ENCODE measurements at regions not wholly inside any gene's neighbourhood (a gene's known extent, or its start where the extent isn't known, plus 50 kb on each side); places are given as distances from the start of the nearest gene placed in this dataset.

DNA sequence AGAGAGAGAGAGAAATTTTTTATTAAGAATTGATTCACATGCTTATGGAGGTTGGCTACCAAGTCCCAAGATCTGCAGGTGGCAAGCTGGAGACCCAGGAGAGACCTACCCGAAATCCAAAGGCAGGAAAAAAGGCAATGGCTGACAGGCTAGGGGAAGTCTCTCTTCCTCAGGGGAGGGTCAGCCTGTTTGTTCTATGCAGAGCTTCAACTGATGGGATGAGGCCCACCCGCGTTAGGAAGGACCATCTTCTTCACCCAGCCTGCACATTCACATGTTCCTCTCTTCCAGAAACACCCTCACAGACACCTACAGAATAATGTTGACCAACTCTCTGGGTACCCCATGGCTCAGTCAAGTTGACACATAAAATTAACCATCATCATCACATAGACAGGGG, 65.3 kb upstream of the SERP2 start:
- peaks cover 0 to 4% of the 10 kb centered on the region in 2 experiments for H3K4me1 ChIP-seq (ENCODE audit: control insufficient read depth in 1 of 2, insufficient read depth in 1 of 2, low read depth in 1 of 2, low read length in 1 of 2)
- H3K36me3 ChIP-seq: no peaks in the 10 kb centered on the region
- TF ChIP-seq, protein P1, sequence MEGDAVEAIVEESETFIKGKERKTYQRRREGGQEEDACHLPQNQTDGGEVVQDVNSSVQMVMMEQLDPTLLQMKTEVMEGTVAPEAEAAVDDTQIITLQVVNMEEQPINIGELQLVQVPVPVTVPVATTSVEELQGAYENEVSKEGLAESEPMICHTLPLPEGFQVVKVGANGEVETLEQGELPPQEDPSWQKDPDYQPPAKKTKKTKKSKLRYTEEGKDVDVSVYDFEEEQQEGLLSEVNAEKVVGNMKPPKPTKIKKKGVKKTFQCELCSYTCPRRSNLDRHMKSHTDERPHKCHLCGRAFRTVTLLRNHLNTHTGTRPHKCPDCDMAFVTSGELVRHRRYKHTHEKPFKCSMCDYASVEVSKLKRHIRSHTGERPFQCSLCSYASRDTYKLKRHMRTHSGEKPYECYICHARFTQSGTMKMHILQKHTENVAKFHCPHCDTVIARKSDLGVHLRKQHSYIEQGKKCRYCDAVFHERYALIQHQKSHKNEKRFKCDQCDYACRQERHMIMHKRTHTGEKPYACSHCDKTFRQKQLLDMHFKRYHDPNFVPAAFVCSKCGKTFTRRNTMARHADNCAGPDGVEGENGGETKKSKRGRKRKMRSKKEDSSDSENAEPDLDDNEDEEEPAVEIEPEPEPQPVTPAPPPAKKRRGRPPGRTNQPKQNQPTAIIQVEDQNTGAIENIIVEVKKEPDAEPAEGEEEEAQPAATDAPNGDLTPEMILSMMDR (IDR thresholded peaks at IDR 0.05): no peak
- H3K27ac ChIP-seq: no peak overlapping the region
- H3K4me3 ChIP-seq (ENCODE audit: low read depth in 1 of 2, low read length in 1 of 2): no peak overlapping the region
- H3K9me3 ChIP-seq: no peaks in the 10 kb centered on the region
- no peaks in the 10 kb centered on the region for H3K27me3 ChIP-seq

DNA sequence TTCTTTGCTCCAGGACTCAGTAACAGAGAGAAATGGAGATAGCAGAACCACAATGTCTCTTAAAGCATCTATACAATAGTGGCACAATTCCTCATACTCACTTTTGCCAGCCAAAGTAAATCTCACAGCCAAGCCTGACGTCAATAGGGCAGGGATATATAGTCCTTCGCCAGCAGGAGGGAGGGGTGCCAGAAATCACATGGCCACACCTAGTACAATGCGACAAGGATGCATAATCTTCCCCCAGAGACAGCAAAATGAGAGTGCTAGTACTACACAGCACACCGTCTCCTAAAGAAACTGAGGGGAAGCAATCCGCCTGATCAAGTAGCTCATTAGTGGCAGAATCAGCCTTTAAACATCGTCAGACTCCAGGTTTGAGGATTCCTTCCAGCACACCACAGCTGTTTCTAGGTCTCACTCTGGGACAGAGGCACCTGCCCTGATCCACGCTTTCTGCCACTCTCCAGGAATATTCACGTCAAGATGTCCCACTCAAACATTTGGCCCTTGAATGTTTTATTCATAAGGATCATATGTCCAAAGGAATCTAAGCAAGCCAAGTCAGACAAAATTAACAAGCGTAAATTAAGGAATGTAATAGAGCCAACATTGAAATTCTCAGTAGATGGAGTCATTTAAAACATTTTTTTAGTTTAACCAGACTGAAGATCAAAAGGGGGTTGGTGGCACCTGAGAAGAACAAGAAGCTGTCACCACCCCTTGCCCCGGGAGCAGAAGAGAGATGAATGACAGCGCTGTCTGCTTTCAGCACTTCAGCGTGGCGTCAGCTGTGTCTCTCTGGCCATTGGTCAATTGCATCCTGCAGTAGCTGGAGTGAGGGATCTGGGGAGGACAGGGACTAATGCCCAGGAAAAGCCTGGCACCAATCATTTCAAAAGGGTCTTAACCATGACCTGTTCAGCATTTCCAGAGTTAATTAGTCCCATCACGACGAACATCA, 63.5 kb upstream of the SERP2 start:
- TF ChIP-seq, protein P1 (IDR thresholded peaks at IDR 0.05): no peak
- H3K4me1 ChIP-seq (ENCODE audit: control insufficient read depth in 1 of 2, insufficient read depth in 1 of 2, low read depth in 1 of 2, low read length in 1 of 2): peaks cover 0 to 4% of the 10 kb centered on the region in 2 experiments

DNA sequence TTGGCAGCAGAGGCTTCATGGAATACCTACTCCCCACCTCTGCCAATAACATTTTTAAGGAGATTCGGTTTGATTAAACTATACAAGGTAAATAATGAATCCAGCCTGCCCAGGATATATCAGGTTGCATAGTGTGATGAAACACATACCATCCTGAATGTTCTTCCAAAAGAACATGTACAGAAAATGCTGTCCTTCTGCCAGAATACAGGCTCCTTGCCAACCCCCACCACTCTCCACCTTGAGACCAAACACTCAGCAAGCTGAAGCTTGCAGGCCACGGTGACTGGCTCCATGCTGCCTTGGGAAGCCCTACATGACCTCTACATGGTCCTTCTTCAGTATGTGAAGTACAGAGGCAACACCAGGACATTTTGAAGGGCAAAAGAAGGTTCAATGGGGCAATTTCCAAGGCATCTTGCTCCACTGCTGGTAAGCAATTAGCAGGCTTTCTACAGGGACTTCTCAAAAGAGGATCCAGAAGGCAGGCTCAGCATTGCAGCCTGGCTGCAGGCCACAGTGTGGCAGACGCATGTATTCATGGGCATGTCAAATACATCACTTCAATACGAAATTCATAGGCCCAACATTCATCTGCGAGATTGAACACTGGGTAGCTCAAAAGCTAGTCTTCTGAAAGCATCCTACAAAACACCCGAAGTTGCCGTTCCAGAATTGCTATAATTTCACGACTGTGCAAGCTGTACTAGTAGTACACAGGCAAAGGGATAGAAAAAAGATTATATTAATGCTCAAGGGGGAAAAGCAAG, 62.4 kb upstream of the SERP2 start:
- H3K27me3 ChIP-seq: no peaks in the 10 kb centered on the region
- no peaks in the 10 kb centered on the region for H3K9me3 ChIP-seq
- TF ChIP-seq, protein P1 (IDR thresholded peaks at IDR 0.05): no peak
- H3K4me1 ChIP-seq (ENCODE audit: control insufficient read depth in 1 of 2, insufficient read depth in 1 of 2, low read depth in 1 of 2, low read length in 1 of 2): peaks cover 0 to 4% of the 10 kb centered on the region in 2 experiments
- H3K36me3 ChIP-seq: no peaks in the 10 kb centered on the region
- H3K27ac ChIP-seq: no peak overlapping the region
- H3K4me3 ChIP-seq (ENCODE audit: low read depth in 1 of 2, low read length in 1 of 2): no peak overlapping the region

More for the DNA sequence above, 63.5 kb upstream of the SERP2 start:
- Histone ChIP-seq H3K9me3 (no peaks in the 10 kb centered on the region), H3K36me3 (no peaks in the 10 kb centered on the region), H3K4me3 (ENCODE audit: low read depth in 1 of 2, low read length in 1 of 2) (no peak overlapping the region), H3K27me3 (no peaks in the 10 kb centered on the region), H3K27ac (no peak overlapping the region)

DNA sequence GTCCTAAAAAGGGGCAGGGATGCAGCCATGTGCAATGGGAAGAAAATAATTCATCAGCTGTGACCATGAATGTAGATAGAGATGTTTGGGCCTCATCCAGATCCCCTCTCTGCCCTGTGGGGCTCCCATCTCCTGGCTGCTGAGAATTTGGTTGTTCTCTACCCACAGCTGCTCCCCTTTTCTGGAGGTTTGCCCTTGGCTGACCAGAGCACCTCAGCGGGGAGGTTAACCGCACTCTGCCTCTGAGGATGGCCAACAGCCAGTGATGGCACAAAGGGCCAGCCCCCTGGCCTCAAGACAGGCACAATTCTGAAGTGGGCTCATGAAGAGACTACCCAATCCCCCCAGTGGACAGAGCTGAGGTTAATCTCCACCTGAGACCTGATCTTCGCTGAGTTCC, 61.5 kb upstream of the SERP2 start:
- TF ChIP-seq, protein P1 (IDR thresholded peaks at IDR 0.05): no peak
- no peak overlapping the region for H3K27ac ChIP-seq
- H3K4me1 ChIP-seq (ENCODE audit: control insufficient read depth in 1 of 2, insufficient read depth in 1 of 2, low read depth in 1 of 2, low read length in 1 of 2): no peaks in the 10 kb centered on the region

DNA sequence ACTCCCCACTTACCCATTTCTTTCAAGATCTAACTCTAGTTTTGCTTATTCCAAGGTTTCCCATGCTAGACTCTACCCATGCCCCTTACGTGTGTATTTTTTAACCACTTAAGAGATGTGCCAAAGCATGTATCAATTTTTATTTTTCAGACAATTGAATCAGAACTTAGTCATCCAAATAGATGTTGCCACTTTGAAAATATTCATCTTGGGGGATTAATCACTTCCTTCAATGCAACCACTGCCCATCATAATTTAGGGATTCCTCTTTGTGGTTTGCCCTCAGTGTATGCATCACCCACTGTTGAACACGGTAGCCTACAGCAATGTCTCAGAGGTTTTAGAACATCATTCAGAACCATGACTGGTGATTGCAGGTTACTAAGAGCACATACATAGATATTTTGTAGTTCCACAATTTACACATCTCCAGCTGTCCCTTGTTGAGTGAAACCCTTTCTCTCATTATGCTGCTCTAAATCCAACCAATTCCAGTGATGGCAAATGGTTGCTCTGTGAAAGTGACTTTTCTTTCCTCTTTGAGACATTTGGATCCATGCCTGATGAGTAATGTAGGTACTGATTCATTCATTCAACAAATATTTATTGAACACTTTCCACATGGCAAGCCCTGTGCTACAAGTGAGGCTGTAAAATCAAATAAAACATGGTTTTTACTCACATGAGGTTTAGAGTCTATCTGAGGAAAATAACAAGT, 60.6 kb upstream of the SERP2 start:
- Histone ChIP-seq H3K9me3 (no peaks in the 10 kb centered on the region), H3K4me3 (ENCODE audit: low read depth in 1 of 2, low read length in 1 of 2) (no peak overlapping the region), H3K27ac (no peak overlapping the region), H3K36me3 (no peaks in the 10 kb centered on the region), H3K27me3 (no peaks in the 10 kb centered on the region), H3K4me1 (ENCODE audit: control insufficient read depth in 1 of 2, insufficient read depth in 1 of 2, low read depth in 1 of 2, low read length in 1 of 2) (no peaks in the 10 kb centered on the region)
- TF ChIP-seq, protein P1 (IDR thresholded peaks at IDR 0.05): no peak

More for the DNA sequence above, 61.5 kb upstream of the SERP2 start:
- Histone ChIP-seq H3K9me3 (no peaks in the 10 kb centered on the region), H3K4me3 (ENCODE audit: low read depth in 1 of 2, low read length in 1 of 2) (no peak overlapping the region), H3K36me3 (no peaks in the 10 kb centered on the region), H3K27me3 (no peaks in the 10 kb centered on the region)

All from neutrophil (primary cell).